ENCODE measurements at regions not wholly inside any gene's neighbourhood (a gene's known extent, or its start where the extent isn't known, plus 50 kb on each side); places are given as distances from the start of the nearest gene placed in this dataset.

GRCh38 chr1:61604684-61605083, 120.3 kb downstream of the TM2D1 start:
- no peak for TF ChIP-seq CTCF (conservative IDR thresholded peaks at IDR 0.05)
- TF ChIP-seq ZFX (IDR thresholded peaks at IDR 0.05): no peak

All from C4-2B (cell line).